Nephron (organoid): ENCODE measurements at regions not wholly inside any gene's neighbourhood (a gene's known extent, or its start where the extent isn't known, plus 50 kb on each side); places are given as distances from the start of the nearest gene placed in this dataset.

Experiments
- H3K27ac Mint-ChIP-seq, 3 experiments: 2 replicates each; pipeline ENCODE4 v1.8.0; 2020; ENCODE audit warnings: mixed read lengths in 3 of 3, mild to moderate bottlenecking in 2 of 3, moderate library complexity in 1 of 3
- H3K27me3 Mint-ChIP-seq: 2 replicates; pipeline ENCODE4 v1.8.0; 2021; ENCODE audit warnings: low read depth, mild to moderate bottlenecking, moderate library complexity, mixed read lengths
- H3K36me3 Mint-ChIP-seq: 2 replicates; pipeline ENCODE4 v1.8.0; 2020; ENCODE audit warnings: low read depth, mixed read lengths
- H3K4me1 Mint-ChIP-seq: 2 replicates; pipeline ENCODE4 v1.8.0; 2020; ENCODE audit warnings: mixed read lengths
- H3K4me3 Mint-ChIP-seq, 3 experiments: 2 replicates each; pipeline ENCODE4 v1.8.0; 2020; ENCODE audit warnings: mild to moderate bottlenecking in 3 of 3, mixed read lengths in 3 of 3, moderate library complexity in 2 of 3
- H3K9me3 Mint-ChIP-seq: 2 replicates; pipeline ENCODE4 v1.8.0; 2020; ENCODE audit warnings: mixed read lengths
- TF ChIP-seq, protein P1 (sequence below), 3 experiments: fragments of 200-600 bp; sonication (generic); IDR thresholded peaks; one replicate each; pipeline ENCODE4 v1.5.0; 2021; ENCODE audit warnings: antibody characterized with exemption in 3 of 3; ENCODE audit not compliant: unreplicated experiment in 3 of 3

DNA sequence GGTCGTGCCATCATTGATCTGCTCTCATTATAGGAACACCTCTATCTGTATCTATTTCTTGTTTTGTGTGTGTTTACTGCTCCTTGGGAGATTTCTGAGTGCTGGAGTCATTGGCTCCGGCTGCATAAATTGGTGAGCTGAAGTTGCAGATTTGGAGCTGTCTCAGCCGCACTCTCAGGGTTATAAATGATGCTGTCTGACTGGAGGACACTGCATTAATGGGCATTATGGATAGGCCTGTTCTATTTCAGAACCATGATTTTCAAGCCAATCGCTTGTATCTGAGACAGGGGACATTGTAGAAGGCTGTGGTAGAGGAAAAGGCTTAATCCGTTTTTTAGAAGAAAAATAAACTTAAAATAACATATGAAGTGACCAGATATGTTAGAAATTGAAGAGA is 126.4 kb upstream of the KIF2B start:
- Mint-ChIP-seq H3K9me3 (no peaks in the 10 kb centered on the region), H3K4me1 (no peaks in the 10 kb centered on the region), H3K36me3 (no peaks in the 10 kb centered on the region), H3K27me3 (no peaks in the 10 kb centered on the region), H3K4me3 (no peak overlapping the region), H3K27ac (no peak overlapping the region)
- TF ChIP-seq, protein P1, sequence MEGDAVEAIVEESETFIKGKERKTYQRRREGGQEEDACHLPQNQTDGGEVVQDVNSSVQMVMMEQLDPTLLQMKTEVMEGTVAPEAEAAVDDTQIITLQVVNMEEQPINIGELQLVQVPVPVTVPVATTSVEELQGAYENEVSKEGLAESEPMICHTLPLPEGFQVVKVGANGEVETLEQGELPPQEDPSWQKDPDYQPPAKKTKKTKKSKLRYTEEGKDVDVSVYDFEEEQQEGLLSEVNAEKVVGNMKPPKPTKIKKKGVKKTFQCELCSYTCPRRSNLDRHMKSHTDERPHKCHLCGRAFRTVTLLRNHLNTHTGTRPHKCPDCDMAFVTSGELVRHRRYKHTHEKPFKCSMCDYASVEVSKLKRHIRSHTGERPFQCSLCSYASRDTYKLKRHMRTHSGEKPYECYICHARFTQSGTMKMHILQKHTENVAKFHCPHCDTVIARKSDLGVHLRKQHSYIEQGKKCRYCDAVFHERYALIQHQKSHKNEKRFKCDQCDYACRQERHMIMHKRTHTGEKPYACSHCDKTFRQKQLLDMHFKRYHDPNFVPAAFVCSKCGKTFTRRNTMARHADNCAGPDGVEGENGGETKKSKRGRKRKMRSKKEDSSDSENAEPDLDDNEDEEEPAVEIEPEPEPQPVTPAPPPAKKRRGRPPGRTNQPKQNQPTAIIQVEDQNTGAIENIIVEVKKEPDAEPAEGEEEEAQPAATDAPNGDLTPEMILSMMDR (IDR thresholded peaks at IDR 0.05; ENCODE audit: unreplicated experiment in 3 of 3): no peak

DNA sequence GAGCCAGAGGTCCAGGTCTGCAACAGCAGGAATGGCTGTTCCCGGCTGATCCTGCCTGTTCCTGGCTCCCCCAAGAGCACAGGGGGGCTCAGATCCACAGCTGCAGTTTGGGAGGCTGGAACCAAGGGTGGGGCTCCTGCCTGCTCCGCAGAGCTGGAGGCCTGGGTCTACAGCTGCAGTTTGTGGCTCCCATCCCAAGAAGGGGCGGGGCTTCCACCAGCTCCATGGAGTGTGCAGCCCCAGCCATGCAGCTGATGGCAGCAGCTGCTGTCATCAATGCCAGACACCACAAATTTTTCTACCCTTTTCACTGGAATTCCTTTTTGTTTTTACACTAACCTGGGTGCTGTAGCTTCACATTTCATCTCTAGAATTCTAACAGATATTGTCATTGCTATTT is 135.4 kb upstream of the KIF2B start:
- TF ChIP-seq, protein P1 (IDR thresholded peaks at IDR 0.05; ENCODE audit: unreplicated experiment in 3 of 3): no peak
- Mint-ChIP-seq H3K4me3 (no peak overlapping the region), H3K27ac (no peak overlapping the region), H3K4me1 (no peaks in the 10 kb centered on the region), H3K36me3 (no peaks in the 10 kb centered on the region), H3K9me3 (peaks cover 2% of the 10 kb centered on the region), H3K27me3 (no peaks in the 10 kb centered on the region)

DNA sequence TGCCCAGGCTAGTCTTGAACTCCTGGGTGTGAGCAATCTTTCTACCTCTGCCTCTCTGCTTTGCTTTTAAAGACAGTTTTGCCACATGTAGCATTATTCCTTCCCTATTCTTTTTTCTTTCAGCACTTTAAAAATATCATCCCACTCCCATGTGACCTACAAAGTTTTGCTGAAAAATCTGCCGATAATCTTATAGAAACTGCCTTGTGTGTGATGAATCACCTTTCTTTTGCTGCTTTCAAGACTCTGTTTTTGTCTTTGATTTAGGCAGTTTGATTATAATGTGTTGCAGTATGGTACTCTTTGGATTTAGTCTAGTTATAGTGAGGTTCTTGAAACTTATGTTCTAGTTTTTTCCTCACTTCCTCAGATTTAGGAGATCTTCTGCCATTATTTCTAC is 142.0 kb upstream of the KIF2B start:
- Mint-ChIP-seq H3K4me3 (no peak overlapping the region), H3K36me3 (peaks cover 5% of the 10 kb centered on the region), H3K27me3 (no peaks in the 10 kb centered on the region), H3K4me1 (no peaks in the 10 kb centered on the region), H3K27ac (no peak overlapping the region), H3K9me3 (peaks cover 13% of the 10 kb centered on the region)
- TF ChIP-seq, protein P1 (IDR thresholded peaks at IDR 0.05; ENCODE audit: unreplicated experiment in 3 of 3): no peak

DNA sequence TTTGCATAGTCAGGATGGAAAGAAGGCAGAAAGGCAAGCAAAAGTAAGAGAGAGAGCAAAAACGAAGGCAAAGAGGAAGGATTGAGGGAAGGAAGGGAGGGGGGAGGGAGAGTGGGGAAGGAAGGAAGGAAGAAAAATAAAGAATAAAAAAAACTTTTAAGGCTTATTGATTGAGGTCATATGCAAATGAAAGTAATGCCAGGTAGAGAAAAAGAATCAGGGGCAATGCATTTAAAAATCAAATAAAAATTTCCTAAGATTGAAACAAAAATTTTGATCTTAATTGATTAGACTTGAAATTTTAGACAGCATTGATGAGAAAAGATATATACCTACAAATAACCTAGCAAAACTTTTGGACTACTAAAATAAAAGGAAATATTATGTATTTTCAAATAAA is 153.9 kb upstream of the KIF2B start:
- Mint-ChIP-seq H3K4me1 (no peaks in the 10 kb centered on the region), H3K27me3 (no peaks in the 10 kb centered on the region), H3K9me3 (peaks cover 8% of the 10 kb centered on the region), H3K4me3 (no peak overlapping the region), H3K27ac (no peak overlapping the region), H3K36me3 (no peaks in the 10 kb centered on the region)
- TF ChIP-seq, protein P1 (IDR thresholded peaks at IDR 0.05; ENCODE audit: unreplicated experiment in 3 of 3): no peak

DNA sequence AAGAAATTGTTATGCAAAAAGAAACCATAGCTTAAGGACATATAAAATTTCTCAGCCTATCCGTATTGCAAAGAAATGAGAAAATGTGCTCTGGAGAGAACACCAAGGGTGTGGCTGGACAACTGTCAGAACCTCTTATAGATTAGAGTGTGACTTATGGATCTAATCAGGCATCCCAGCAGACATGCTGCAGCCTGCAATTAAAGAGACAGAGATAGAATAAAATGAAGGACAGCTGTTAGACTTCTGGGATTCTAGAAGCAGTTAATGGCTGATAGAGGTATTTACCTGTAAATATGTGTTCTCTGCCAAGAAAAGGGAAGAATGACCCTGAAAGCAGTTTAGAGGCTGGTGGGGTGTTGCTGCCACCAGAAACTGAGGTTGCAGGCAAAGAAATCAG is 160.1 kb upstream of the KIF2B start:
- Mint-ChIP-seq H3K36me3 (no peaks in the 10 kb centered on the region), H3K27ac (no peak overlapping the region), H3K27me3 (no peaks in the 10 kb centered on the region), H3K4me1 (peaks cover 8% of the 10 kb centered on the region), H3K9me3 (peaks cover 8% of the 10 kb centered on the region), H3K4me3 (no peak overlapping the region)
- TF ChIP-seq, protein P1 (IDR thresholded peaks at IDR 0.05; ENCODE audit: unreplicated experiment in 3 of 3): no peak

DNA sequence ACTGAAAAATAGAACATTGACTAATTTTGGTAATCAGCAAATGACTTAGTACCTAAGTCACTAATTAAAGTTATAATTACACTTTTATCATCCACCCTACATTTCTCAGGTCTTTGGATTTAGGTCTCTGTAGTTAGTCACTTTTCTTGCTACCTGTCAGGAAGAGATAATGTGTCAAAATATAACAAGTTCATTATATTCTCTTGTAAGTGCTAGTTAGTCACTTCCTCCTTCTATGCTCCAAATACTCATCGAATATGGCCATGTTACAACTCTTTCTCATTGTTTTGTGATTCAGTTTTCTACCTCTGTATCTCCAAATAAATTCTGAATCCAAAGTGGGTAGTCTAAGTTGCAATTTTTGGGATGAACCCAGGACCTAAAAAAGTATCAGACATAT is 163.5 kb upstream of the KIF2B start:
- peaks cover 8% of the 10 kb centered on the region for H3K4me1 Mint-ChIP-seq
- H3K36me3 Mint-ChIP-seq: no peaks in the 10 kb centered on the region
- H3K27me3 Mint-ChIP-seq: no peaks in the 10 kb centered on the region
- H3K4me3 Mint-ChIP-seq: no peak overlapping the region
- H3K27ac Mint-ChIP-seq: no peak overlapping the region
- TF ChIP-seq, protein P1 (IDR thresholded peaks at IDR 0.05; ENCODE audit: unreplicated experiment in 3 of 3): no peak
- no peaks in the 10 kb centered on the region for H3K9me3 Mint-ChIP-seq
